Right lobe of liver (tissue), 6 donors: ENCODE measurements at regions not wholly inside any gene's neighbourhood (a gene's known extent, or its start where the extent isn't known, plus 50 kb on each side); places are given as distances from the start of the nearest gene placed in this dataset.

Source experiments
- ATAC-seq, 4 donors: fragments of 200-7000 bp; cut with Tn5 transposase; one replicate each; pipeline ENCODE4 v1.9.1; 2020; ENCODE audit warnings: mild to moderate bottlenecking in 4 of 4, moderate library complexity in 4 of 4
- DNase-seq, 3 donors: peaks; one replicate each; pipeline ENCODE4 v3.0.0-alpha.2; 2020
- H3K27ac ChIP-seq, 3 donors: fragments of 200-600 bp; one replicate each; pipeline ENCODE4 v1.8.0; 2022
- H3K27me3 ChIP-seq, 2 donors: fragments of 200-600 bp; one replicate each; pipeline ENCODE4 v1.8.0; 2022
- H3K36me3 ChIP-seq, 4 donors: fragments of 200-600 bp; sonication (generic) in 1 of 4; one replicate each; pipeline versions ENCODE4 v1.5.1 to v1.8.0; 2017 to 2022; ENCODE audit warnings: control low read depth in 1 of 4
- H3K4me1 ChIP-seq, 4 donors: fragments of 200-600 bp; sonication (generic) in 1 of 4; one replicate each; pipeline versions ENCODE4 v1.5.1 to v1.8.0; 2017 to 2022; ENCODE audit warnings: control low read depth in 1 of 4
- H3K4me3 ChIP-seq, 3 donors: fragments of 200-600 bp; one replicate each; pipeline ENCODE4 v1.8.0; 2022
- H3K9me3 ChIP-seq, 4 donors: fragments of 200-600 bp; sonication (generic) in 1 of 4; one replicate each; pipeline versions ENCODE4 v1.5.1 to v1.8.0; 2017 to 2022; ENCODE audit warnings: control low read depth in 1 of 4
- POLR2A ChIP-seq: fragments of 450-650 bp; IDR thresholded peaks from one replicate; pipeline ENCODE4 v1.6.1; 2017; ENCODE audit warnings: antibody characterized with exemption, mild to moderate bottlenecking
- WGBS: methylation state at CpG from one replicate; pipeline ENCODE4 v1.1.6; 2018; ENCODE audit warnings: low coverage, low lambda C conversion rate; ENCODE audit not compliant: insufficient coverage; ENCODE audit errors: missing lambda C conversion rate; 5-methylcytosine and 5-hydroxymethylcytosine counted together
- intact Hi-C, 2 donors: fragments of 100-400 bp; cut with DNase I; formaldehyde crosslinking; loops; one replicate each; pipeline versions ENCODE4 v1.11.2 to v1.14.1; 2022
- TF ChIP-seq, protein P1 (sequence below), 4 donors: fragments of 200-600 bp in 3 of 4; fragments of 450-650 bp in 1 of 4; IDR thresholded peaks; one replicate each; pipeline versions ENCODE4 v1.5.1 to v1.8.0; 2016 to 2022; ENCODE audit warnings: antibody characterized with exemption in 4 of 4, mild to moderate bottlenecking in 2 of 4
- donor health status: DM: no; HTN: yes; CAD: no.
- donor health status: DM: no; HTN: no; CAD: no.
- donor health status: DM: no; HTN: no; CAD: no.
- donor health status: DM: no; HTN: yes; CAD: no.
- donor health status: DM: no; HTN: yes; CAD: no.

DNA sequence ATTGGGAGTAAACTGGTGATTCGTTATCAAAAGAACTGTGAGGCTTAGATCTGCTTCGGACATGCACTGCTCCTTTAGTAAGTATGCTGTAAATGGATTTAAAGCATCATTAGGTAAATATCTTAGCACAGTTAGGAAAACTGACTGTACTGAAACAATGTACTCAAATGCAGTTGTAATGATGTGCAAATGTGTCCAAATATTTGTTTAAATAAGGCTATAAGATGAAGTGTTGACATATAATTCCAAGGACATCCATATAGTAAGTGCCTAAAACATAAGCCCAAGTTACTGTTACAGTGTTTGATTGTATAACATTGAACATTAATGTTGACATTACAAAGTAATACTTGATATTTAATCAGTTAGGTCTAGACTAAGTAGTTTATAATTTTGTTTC lies 512.5 kb upstream of the CDH18 start:
- H3K27me3 ChIP-seq: no peaks in the 10 kb centered on the region
- H3K4me3 ChIP-seq: no peak overlapping the region
- H3K36me3 ChIP-seq: no peaks in the 10 kb centered on the region
- no peak for ATAC-seq
- no peak overlapping the region for H3K27ac ChIP-seq
- intact Hi-C loops: no loop called here
- DNase-seq: no peak
- TF ChIP-seq, protein P1, sequence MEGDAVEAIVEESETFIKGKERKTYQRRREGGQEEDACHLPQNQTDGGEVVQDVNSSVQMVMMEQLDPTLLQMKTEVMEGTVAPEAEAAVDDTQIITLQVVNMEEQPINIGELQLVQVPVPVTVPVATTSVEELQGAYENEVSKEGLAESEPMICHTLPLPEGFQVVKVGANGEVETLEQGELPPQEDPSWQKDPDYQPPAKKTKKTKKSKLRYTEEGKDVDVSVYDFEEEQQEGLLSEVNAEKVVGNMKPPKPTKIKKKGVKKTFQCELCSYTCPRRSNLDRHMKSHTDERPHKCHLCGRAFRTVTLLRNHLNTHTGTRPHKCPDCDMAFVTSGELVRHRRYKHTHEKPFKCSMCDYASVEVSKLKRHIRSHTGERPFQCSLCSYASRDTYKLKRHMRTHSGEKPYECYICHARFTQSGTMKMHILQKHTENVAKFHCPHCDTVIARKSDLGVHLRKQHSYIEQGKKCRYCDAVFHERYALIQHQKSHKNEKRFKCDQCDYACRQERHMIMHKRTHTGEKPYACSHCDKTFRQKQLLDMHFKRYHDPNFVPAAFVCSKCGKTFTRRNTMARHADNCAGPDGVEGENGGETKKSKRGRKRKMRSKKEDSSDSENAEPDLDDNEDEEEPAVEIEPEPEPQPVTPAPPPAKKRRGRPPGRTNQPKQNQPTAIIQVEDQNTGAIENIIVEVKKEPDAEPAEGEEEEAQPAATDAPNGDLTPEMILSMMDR (IDR thresholded peaks at IDR 0.05): no peak
- no peak for TF ChIP-seq POLR2A
- no peaks in the 10 kb centered on the region for H3K9me3 ChIP-seq
- no peaks in the 10 kb centered on the region for H3K4me1 ChIP-seq
- 53% methylated on average over 2 of the region's 2 CpGs for WGBS

- Histone ChIP-seq H3K9me3 (no peaks in the 10 kb centered on the region), H3K36me3 (no peaks in the 10 kb centered on the region), H3K4me1 (no peaks in the 10 kb centered on the region), H3K27me3 (no peaks in the 10 kb centered on the region), H3K4me3 (no peak overlapping the region), H3K27ac (no peak overlapping the region)
- 50% methylated on average over 3 of the region's 3 CpGs for WGBS
- ATAC-seq (no peak), DNase-seq (no peak)
- intact Hi-C loops: no loop called here
- TF ChIP-seq, protein P1 (IDR thresholded peaks at IDR 0.05): no peak
- no peak for TF ChIP-seq POLR2A
Observed at GRCh38 chr5:20498926-20499325, 510.9 kb upstream of the CDH18 start.

DNA sequence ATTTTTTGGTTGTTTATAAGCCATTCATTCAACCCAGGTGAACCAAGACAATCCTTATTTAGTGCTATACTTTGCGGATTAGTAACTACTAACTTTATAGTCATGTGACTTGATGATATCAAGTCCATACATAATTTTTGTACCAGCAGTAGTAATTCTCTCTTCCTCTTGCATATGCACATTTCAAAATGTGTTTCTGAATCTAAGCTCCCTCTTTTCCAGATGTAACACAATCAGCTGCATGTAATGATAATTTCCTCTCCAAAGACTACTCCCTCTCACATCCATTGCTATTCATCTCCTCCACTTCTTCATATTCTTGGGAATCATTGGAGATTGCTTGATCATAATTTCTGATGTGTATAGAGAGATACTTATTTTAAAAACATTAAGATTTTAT lies 510.1 kb upstream of the CDH18 start:
- H3K4me3 ChIP-seq: no peak overlapping the region
- no peak for DNase-seq
- no peaks in the 10 kb centered on the region for H3K9me3 ChIP-seq
- intact Hi-C loops: no loop called here
- no peak overlapping the region for H3K27ac ChIP-seq
- H3K36me3 ChIP-seq: no peaks in the 10 kb centered on the region
- no peaks in the 10 kb centered on the region for H3K4me1 ChIP-seq
- 57% methylated on average over 1 of the region's 1 CpG for WGBS
- TF ChIP-seq, protein P1 (IDR thresholded peaks at IDR 0.05): no peak
- no peak for TF ChIP-seq POLR2A
- H3K27me3 ChIP-seq: no peaks in the 10 kb centered on the region
- no peak for ATAC-seq

- ATAC-seq (no peak), DNase-seq (no peak)
- H3K9me3 ChIP-seq: no peaks in the 10 kb centered on the region
- no peaks in the 10 kb centered on the region for H3K4me1 ChIP-seq
- no peaks in the 10 kb centered on the region for H3K36me3 ChIP-seq
- no peak overlapping the region for H3K27ac ChIP-seq
- no peaks in the 10 kb centered on the region for H3K27me3 ChIP-seq
- H3K4me3 ChIP-seq: no peak overlapping the region
- 38% methylated on average over 2 of the region's 2 CpGs for WGBS
- TF ChIP-seq POLR2A: no peak
- TF ChIP-seq, protein P1 (IDR thresholded peaks at IDR 0.05): no peak
- intact Hi-C loops: no loop called here
Observed at GRCh38 chr5:20497356-20497755, 509.4 kb upstream of the CDH18 start.

DNA sequence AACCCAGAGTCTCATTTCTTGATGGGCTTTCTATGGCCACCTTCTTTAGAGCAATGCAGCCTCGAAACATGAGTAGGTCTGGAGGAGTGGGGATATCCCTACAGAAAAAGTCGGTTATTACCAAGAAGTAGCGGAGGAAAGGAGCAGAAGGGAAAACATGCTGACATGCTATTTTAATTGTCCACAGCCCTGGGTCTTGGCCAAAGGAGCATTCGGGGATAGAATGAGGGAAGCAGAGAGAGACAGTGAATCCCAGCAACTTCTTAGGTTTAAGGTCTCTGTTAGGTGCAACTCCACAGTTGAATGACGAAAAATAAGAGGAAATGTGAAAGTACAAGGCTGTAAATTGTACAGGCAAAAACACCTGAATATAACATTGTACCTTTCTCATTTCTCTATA lies 506.7 kb upstream of the CDH18 start:
- Histone ChIP-seq H3K27ac (no peak overlapping the region), H3K9me3 (no peaks in the 10 kb centered on the region), H3K4me1 (no peaks in the 10 kb centered on the region), H3K27me3 (no peaks in the 10 kb centered on the region), H3K4me3 (no peak overlapping the region), H3K36me3 (no peaks in the 10 kb centered on the region)
- WGBS: 44% methylated on average over 4 of the region's 5 CpGs
- TF ChIP-seq POLR2A: no peak
- TF ChIP-seq, protein P1 (IDR thresholded peaks at IDR 0.05): no peak
- intact Hi-C loops: no loop called here
- DNase-seq (no peak), ATAC-seq (no peak)
